Head of caudate nucleus (tissue), 42 donors: ENCODE measurements at regions not wholly inside any gene's neighbourhood (a gene's known extent, or its start where the extent isn't known, plus 50 kb on each side); places are given as distances from the start of the nearest gene placed in this dataset.
"Not testable (repeated sequence)": the region's sequence is repeated elsewhere in the genome, so short reads cannot be mapped to it uniquely, and the experiment has no call there.

ENCODE experiments used
- DNase-seq, 42 donors: peaks; one replicate each; pipeline versions ENCODE4 v3.0.0 to v3.0.0-alpha.2; 2020 to 2021; ENCODE audit warnings: mixed read lengths in 7 of 42
- intact Hi-C: fragments of 100-400 bp; cut with DNase I; formaldehyde crosslinking; loops from one replicate; pipeline ENCODE4 v1.15.0; 2022

GRCh38 chr10:33876584-33877400 lies 542.3 kb upstream of the NRP1 start:
- DNase-seq: no peak
- intact Hi-C loops: no loop called here

GRCh38 chr10:33875924-33876583 lies 541.6 kb upstream of the NRP1 start:
- intact Hi-C loops: no loop called here
- DNase-seq: no peak

DNA sequence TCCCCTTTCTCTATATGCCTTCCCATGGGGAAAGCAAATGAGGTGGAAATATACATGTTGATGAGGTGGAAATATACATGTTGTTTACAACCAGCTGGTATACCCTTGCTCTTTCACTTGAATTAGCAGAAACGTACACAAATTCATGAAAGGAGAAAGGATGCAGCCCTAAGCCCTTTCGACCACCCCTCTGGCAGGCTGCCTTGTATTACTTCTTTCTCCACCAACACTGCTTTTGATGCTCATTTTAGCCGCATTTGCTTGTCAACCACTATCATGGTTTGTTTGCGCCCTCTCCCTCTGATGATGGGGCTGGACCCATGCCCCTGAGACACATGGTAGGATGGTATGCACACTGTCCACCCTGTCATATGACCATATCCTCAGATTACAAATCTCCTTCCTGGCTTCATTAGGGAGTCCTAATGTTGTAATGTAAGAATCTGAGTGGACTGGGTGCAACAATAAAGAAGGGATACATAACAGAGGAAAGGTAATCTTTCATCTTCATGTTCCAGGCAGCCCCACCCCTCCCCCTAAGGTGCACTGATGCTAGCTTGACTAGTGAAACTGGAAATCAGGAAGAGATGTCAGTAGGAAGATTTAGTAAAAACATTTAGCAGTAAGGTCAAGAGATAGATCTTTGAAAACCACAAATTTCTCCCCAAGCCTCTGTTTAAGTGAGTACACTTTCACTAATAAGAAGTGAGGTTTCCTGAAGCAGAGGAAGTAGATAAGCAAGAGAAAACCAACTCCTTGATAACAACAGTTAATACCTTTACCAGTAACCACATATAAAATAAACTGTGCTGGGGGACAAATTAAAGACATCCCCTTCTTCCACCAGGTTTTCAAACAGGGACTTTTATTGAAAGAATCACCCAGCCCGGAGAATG lies 536.8 kb upstream of the NRP1 start:
- DNase-seq: peak in 1 of 42 donors; percentile 4
- intact Hi-C loops: no loop called here

GRCh38 chr10:33869481-33869880 lies 535.0 kb upstream of the NRP1 start:
- peak in 1 of 42 donors; percentile 9 for DNase-seq
- intact Hi-C loops: no loop called here

GRCh38 chr10:33869028-33869427 lies 534.6 kb upstream of the NRP1 start:
- intact Hi-C loops: no loop called here

DNA sequence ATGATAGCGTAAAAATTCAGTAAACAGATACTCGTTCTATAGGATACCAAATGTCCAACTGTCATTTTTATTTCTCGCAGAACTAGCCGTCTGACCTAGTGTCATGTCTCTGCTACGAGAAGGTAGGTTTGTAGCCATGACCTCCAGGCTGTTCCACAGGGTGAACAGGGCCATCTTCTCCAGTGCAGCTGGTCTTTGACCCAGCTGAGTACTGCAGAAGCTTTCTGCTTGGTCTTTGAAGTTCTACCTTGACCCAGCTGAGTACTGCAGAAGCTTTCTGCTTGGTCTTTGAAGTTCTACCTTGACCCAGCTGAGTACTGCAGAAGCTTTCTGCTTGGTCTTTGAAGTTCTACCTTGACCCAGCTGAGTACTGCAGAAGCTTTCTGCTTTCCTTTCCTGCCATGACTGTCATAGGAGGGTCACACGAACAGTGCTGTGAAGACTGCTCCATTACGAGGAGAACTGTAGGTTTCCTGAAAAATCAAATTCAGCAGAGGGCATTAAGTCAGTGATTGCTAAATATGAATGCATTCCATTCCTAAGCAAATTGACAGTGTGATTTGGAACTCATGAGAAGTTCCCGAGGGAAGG lies 532.8 kb upstream of the NRP1 start:
- intact Hi-C loops: not testable (repeated sequence)
- DNase-seq: peak in 1 of 42 donors; percentile 9

More at GRCh38 chr10:33869028-33869427, 534.6 kb upstream of the NRP1 start:
- no peak for DNase-seq

- peak in 1 of 42 donors; percentile 29 for DNase-seq
- intact Hi-C loops: no loop called here
Observed at GRCh38 chr10:33863352-33863751, 528.9 kb upstream of the NRP1 start.

GRCh38 chr10:33862536-33863105 lies 528.2 kb upstream of the NRP1 start:
- DNase-seq: peak in 1 of 42 donors; percentile 17
- intact Hi-C loops: no loop called here

GRCh38 chr10:33861833-33862232 lies 527.4 kb upstream of the NRP1 start:
- DNase-seq: peak in 1 of 42 donors; percentile 0
- intact Hi-C loops: no loop called here

DNA sequence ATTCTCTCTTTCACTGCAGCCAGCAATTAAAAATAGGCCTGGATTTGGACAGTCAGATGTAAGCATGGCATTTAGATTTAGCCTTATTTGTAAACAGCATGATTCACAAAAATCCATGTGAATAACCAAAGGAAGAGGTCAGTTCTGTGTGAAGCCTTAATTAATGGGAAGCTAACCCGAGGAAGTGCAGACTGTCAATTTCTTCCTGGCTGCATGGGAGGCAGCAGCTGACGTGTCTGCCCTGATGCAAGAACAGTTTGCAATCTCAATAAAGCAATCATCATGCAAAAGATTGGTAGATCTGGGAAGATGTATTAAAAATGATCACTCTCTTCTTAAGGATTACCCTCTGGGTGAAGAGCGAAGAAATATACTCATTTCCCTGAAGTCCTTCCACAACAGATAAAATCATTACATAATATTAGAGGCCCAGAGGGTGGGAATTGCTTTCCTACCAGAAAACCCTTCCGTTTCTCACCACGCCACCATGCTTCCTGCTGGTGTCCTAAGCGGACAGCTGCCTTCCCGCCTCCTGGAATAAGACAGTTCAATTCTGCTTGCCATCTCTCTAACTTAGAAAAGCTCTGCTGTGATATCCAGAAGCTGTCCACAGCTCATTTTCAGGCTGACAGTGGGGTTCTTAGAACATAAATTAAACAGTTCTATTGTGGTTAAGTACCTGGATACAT lies 526.7 kb upstream of the NRP1 start:
- intact Hi-C loops: no loop called here
- peak in 1 of 42 donors; percentile 24 for DNase-seq

DNA sequence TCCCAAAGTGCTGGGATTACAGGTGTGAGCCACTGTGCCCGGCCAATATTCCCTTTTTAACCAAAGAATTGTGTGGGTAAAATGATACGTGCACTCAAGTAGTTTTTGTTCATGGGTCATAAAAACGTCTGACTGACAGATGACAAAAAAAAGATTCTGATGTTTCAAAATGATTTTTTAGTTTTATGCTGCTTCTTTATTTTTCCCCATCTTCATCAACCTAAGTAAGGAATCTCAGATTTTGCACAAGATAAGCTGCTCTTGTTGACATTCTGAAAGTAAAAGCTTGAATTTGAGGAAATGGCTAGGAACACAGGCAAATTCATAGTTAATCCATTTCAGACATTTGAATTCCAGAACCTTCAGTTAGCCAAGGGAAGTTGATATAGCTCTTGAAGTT lies 526.1 kb upstream of the NRP1 start:
- intact Hi-C loops: no loop called here
- peak in 1 of 42 donors; percentile 7 for DNase-seq

GRCh38 chr10:33859319-33860022 lies 525.0 kb upstream of the NRP1 start:
- intact Hi-C loops: no loop called here
- DNase-seq: peak in 1 of 42 donors; percentile 18

DNA sequence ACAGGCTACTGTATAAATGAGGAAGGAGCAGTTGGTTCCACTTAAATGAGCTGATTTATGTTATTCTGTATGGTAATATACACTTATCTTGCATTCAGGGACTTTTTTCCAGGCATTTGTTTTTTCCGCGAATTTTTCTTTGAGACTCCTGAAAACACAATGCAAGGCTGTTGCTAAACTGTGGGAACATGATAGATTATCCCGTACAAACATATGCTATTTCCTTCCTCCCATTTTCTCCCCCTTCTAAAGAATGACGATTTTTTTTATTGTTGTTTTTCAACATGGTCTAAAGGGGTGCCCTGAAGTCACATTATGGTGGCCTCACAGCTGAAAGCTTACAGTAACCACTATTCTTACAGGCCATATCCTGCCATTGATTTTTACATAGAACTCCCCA lies 523.9 kb upstream of the NRP1 start:
- DNase-seq: no peak
- intact Hi-C loops: no loop called here

GRCh38 chr10:33853221-33853620 lies 518.8 kb upstream of the NRP1 start:
- intact Hi-C loops, DNase-seq: not testable (repeated sequence)

DNA sequence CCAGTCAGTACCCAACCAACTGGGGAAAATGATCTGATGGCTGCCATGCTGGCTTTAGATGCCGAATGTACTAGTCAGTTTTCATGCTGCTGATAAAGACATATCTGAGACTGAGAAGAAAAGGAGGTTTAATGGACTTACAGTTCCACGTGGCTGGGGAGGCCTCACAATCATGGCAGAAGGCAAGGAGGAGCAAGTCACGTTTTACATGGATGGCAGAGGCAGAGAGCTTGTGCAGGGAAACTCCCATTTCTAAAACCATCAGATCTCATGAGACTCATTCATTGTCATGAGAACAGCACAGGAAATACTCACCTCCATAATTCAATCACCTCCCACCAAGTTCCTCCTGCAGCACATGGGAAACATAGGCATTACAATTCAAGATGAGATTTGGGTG lies 508.9 kb upstream of the NRP1 start:
- DNase-seq: peak in 1 of 42 donors; percentile 22
- intact Hi-C loops: no loop called here

GRCh38 chr10:33841678-33842077 lies 507.2 kb upstream of the NRP1 start:
- DNase-seq: no peak
- intact Hi-C loops: no loop called here

DNA sequence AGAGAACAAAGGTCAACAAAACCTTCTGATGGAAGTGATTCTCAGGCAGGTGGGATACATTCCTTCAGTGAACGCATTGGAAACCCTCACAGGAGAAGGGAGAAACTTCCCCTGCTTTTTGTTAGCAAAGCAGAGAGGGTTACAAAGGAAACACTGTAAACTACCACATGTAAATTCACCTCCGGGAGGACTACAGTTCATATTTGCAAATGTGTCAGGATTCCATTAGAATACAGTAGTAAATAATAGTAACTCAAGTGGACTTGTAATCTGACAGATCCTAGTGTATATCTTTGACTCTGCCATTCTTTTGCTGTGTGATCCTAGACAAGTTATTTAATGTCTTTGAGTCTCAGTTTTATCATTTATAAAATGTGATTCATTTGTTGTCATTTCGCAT lies 504.3 kb upstream of the NRP1 start:
- intact Hi-C loops: no loop called here
- no peak for DNase-seq

- no peak for DNase-seq
- intact Hi-C loops: no loop called here
Observed at GRCh38 chr10:33837736-33838135, 503.3 kb upstream of the NRP1 start.
